HL-60 (cell line): ENCODE measurements at regions not wholly inside any gene's neighbourhood (a gene's known extent, or its start where the extent isn't known, plus 50 kb on each side); places are given as distances from the start of the nearest gene placed in this dataset.

Experiments used
- DNase-seq, 2 experiments: peaks; one replicate each; pipeline ENCODE4 v3.0.0-alpha.2; 2010 to 2020; ENCODE audit warnings: low read depth in 1 of 2, low spot score in 1 of 2
- H3K27ac ChIP-seq: fragments of 250-450 bp; sonication (Bioruptor Pico); replicated peaks from 2 replicates; pipeline ENCODE4 v1.5.1; 2020; ENCODE audit warnings: mild to moderate bottlenecking, moderate library complexity
- H3K27me3 ChIP-seq: fragments of 250-450 bp; sonication (Bioruptor Pico); 2 replicates; pipeline ENCODE4 v1.5.1; 2021; ENCODE audit warnings: mild to moderate bottlenecking, moderate library complexity; ENCODE audit not compliant: insufficient read depth, poor library complexity, severe bottlenecking
- H3K4me3 ChIP-seq: replicated peaks from 2 replicates; pipeline ENCODE4 v1.5.1; 2011; ENCODE audit warnings: mild to moderate bottlenecking, control low read depth, low read length; ENCODE audit not compliant: insufficient read depth
- GABPA ChIP-seq: IDR thresholded peaks from 2 replicates; pipeline ENCODE4 v1.6.1; 2012; ENCODE audit warnings: low read depth
- POLR2AphosphoS5 ChIP-seq: IDR thresholded peaks from 2 replicates; pipeline ENCODE4 v1.6.1; 2012; ENCODE audit warnings: low read depth
- SPI1 ChIP-seq: IDR thresholded peaks from 2 replicates; pipeline ENCODE4 v1.6.1; 2012; ENCODE audit warnings: low read depth, mild to moderate bottlenecking, borderline replicate concordance
- TF ChIP-seq, protein P1 (sequence below): IDR thresholded peaks from one replicate; pipeline ENCODE4 v1.5.1; 2011; ENCODE audit warnings: low read length, control low read depth, inconsistent platforms; ENCODE audit not compliant: insufficient read depth
- TF ChIP-seq, protein P2 (sequence below): IDR thresholded peaks from 2 replicates; pipeline ENCODE4 v1.6.1; 2012; ENCODE audit warnings: low read depth; ENCODE audit not compliant: insufficient replicate concordance

DNA sequence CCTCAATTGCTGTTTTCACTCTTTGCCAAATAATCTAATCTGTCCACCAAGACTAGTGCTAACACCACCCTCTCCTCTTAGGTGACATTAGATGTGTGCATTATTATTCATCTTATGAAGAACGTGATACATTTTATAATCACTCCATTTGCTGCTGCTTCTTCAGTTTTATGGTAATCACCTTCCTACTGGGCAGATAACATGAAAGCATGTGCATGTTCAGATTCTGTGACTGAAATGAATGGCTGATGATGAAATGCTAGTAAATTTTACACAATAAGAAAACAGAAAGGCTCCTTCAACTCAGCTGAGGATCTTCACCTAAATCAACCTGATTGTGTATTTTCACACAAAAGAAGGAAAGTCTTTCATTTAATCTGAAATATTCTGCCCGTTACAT lies 577.6 kb downstream of the CSNK1G3 start:
- Histone ChIP-seq H3K27me3 (no peaks in the 10 kb centered on the region), H3K4me3 (no peak overlapping the region), H3K27ac (no peak overlapping the region)
- TF ChIP-seq, protein P1, sequence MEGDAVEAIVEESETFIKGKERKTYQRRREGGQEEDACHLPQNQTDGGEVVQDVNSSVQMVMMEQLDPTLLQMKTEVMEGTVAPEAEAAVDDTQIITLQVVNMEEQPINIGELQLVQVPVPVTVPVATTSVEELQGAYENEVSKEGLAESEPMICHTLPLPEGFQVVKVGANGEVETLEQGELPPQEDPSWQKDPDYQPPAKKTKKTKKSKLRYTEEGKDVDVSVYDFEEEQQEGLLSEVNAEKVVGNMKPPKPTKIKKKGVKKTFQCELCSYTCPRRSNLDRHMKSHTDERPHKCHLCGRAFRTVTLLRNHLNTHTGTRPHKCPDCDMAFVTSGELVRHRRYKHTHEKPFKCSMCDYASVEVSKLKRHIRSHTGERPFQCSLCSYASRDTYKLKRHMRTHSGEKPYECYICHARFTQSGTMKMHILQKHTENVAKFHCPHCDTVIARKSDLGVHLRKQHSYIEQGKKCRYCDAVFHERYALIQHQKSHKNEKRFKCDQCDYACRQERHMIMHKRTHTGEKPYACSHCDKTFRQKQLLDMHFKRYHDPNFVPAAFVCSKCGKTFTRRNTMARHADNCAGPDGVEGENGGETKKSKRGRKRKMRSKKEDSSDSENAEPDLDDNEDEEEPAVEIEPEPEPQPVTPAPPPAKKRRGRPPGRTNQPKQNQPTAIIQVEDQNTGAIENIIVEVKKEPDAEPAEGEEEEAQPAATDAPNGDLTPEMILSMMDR: no peak
- no peak for TF ChIP-seq GABPA
- TF ChIP-seq POLR2AphosphoS5: no peak
- no peak for TF ChIP-seq SPI1
- TF ChIP-seq, protein P2, sequence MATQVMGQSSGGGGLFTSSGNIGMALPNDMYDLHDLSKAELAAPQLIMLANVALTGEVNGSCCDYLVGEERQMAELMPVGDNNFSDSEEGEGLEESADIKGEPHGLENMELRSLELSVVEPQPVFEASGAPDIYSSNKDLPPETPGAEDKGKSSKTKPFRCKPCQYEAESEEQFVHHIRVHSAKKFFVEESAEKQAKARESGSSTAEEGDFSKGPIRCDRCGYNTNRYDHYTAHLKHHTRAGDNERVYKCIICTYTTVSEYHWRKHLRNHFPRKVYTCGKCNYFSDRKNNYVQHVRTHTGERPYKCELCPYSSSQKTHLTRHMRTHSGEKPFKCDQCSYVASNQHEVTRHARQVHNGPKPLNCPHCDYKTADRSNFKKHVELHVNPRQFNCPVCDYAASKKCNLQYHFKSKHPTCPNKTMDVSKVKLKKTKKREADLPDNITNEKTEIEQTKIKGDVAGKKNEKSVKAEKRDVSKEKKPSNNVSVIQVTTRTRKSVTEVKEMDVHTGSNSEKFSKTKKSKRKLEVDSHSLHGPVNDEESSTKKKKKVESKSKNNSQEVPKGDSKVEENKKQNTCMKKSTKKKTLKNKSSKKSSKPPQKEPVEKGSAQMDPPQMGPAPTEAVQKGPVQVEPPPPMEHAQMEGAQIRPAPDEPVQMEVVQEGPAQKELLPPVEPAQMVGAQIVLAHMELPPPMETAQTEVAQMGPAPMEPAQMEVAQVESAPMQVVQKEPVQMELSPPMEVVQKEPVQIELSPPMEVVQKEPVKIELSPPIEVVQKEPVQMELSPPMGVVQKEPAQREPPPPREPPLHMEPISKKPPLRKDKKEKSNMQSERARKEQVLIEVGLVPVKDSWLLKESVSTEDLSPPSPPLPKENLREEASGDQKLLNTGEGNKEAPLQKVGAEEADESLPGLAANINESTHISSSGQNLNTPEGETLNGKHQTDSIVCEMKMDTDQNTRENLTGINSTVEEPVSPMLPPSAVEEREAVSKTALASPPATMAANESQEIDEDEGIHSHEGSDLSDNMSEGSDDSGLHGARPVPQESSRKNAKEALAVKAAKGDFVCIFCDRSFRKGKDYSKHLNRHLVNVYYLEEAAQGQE: no peak
- no peak for DNase-seq

DNA sequence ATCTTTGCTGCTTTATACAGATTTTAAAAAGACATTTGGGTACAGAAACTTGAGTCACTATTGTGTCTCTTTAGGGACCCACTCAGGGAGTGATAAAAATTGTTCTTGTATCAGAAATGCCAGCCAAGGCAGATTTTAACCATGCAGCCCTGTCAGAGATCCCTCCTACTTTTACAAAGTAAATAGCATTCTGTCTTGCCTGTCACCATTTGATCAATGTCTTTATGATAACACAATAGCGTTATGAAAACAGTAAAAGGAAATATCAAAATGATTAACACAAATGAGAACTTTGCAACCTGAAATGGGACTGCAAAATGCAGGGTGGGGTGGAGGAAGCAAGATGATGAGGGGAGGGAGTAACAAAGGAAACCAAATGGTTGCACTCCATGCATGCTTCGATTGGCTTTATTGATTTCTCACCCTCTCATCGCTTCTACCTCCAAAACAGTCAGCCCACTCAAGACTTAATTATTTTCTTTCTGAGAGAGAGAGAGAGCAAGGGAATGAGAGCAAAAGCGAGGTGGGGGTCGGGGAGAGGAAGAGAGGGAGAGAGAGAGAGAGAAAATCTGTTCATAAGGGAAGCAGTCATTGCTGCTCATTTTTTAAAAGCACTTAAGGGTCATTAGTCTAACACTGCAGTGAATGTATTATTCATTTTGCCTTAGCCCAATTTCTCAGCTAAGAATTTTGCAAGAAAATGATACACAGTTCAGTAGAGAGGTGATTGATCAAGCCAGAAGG lies 576.5 kb downstream of the CSNK1G3 start:
- DNase-seq: no peak
- Histone ChIP-seq H3K27ac (no peak overlapping the region), H3K4me3 (no peak overlapping the region), H3K27me3 (no peaks in the 10 kb centered on the region)
- TF ChIP-seq, protein P2: no peak
- TF ChIP-seq SPI1 (no peak), GABPA (no peak), POLR2AphosphoS5 (no peak)
- TF ChIP-seq, protein P1: no peak

DNA sequence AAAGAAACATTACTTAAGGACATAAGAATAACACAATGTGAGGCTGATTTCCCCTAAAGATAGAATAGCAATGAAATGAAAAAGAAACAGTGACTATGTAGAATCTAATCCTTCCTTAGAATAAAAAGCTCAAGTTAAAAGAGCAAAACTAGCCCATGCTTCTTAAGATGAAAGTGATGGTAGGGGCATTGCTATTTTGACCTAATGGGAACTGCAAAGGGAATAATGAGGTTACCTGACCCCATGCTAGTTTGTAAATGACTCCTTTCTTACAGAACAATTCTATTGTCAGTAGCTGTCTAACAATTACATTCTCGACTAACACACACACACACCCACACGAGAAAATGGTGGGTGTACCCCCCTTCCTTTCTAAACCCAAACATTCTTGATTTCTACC lies 575.8 kb downstream of the CSNK1G3 start:
- Histone ChIP-seq H3K27me3 (no peaks in the 10 kb centered on the region), H3K27ac (no peak overlapping the region), H3K4me3 (no peak overlapping the region)
- no peak for TF ChIP-seq SPI1
- TF ChIP-seq, protein P1: no peak
- TF ChIP-seq POLR2AphosphoS5: no peak
- TF ChIP-seq, protein P2: no peak
- no peak for TF ChIP-seq GABPA
- no peak for DNase-seq
